AG10803 (cell line): ENCODE measurements at regions not wholly inside any gene's neighbourhood (a gene's known extent, or its start where the extent isn't known, plus 50 kb on each side); places are given as distances from the start of the nearest gene placed in this dataset.
A peak's percentile ranks its signal among the peaks of the same experiment; 100 is the strongest.

Experiments
- DNase-seq: peaks from one replicate; pipeline ENCODE4 v3.0.0; 2010; ENCODE audit warnings: low read depth
- H3K4me3 ChIP-seq: 2 replicates; pipeline ENCODE4 v1.5.1; 2011; ENCODE audit warnings: mild to moderate bottlenecking, low read length, control low read depth
- TF ChIP-seq, protein P1 (sequence below): conservative IDR thresholded peaks from 2 replicates; pipeline ENCODE4 v1.5.1; 2011; ENCODE audit warnings: mild to moderate bottlenecking, low read length, control low read depth, inconsistent platforms

DNA sequence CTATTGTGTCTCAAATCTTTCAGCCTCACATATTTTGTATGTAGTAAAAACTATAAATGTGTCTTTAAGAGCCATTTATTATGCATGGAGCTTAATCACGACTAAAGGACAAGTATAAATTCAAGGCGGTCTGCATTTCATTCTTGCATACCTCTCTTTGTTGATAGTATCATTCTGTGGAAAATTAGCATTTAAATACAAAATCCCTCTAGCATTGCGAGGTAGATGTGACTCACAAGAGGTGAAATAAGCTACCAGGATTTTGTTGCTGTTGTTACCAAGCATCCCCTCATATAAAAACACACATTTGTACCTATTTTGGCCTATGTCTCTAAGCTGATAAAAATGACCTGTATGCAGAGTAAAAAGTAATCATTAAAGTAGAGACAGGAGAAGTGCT is 537.4 kb upstream of the LUZP2 start:
- no peak for DNase-seq
- H3K4me3 ChIP-seq = no peak overlapping the region
- TF ChIP-seq, protein P1, sequence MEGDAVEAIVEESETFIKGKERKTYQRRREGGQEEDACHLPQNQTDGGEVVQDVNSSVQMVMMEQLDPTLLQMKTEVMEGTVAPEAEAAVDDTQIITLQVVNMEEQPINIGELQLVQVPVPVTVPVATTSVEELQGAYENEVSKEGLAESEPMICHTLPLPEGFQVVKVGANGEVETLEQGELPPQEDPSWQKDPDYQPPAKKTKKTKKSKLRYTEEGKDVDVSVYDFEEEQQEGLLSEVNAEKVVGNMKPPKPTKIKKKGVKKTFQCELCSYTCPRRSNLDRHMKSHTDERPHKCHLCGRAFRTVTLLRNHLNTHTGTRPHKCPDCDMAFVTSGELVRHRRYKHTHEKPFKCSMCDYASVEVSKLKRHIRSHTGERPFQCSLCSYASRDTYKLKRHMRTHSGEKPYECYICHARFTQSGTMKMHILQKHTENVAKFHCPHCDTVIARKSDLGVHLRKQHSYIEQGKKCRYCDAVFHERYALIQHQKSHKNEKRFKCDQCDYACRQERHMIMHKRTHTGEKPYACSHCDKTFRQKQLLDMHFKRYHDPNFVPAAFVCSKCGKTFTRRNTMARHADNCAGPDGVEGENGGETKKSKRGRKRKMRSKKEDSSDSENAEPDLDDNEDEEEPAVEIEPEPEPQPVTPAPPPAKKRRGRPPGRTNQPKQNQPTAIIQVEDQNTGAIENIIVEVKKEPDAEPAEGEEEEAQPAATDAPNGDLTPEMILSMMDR = no peak

DNA sequence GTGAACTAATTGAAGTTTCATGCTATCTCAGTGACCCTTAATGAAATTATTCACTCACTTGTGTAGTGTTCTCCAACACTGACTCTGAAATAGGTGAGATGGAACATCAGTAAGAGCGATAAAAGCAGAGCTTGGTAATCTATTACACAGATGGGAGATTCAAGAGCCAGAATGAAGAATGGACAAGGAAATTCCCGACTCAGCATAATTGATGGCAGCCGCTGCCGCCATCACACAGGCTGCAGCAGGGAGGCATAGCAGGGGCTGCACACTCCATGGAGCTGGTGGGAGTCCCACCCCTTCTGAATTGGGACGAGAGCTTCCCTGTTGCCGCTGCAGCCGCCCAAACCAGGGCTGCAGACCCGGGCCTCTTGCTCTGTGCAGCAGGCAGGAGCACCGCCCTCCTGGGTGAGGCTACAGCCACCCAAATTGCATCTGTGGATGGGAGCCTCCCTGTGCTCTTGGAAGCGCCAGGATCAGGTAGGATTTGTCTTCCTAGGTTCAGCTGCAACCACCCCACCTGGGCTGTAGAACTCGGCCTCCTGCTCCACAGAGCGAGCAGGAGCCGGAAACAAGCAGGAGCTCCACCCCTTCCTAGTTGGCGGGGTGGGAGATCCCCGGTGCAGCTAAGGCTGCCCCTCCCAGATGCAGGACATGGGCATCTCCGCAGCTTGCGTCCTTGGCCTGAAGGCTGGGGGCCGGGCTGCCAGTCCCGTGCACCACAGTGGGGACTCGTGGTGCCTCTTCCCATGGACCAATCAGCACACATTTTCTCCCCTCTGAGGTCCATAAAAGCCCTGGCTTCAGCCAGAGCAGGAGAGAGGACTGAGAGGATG is 535.1 kb upstream of the LUZP2 start:
- H3K4me3 ChIP-seq = no peak overlapping the region
- TF ChIP-seq, protein P1 = no peak
- no peak for DNase-seq

DNA sequence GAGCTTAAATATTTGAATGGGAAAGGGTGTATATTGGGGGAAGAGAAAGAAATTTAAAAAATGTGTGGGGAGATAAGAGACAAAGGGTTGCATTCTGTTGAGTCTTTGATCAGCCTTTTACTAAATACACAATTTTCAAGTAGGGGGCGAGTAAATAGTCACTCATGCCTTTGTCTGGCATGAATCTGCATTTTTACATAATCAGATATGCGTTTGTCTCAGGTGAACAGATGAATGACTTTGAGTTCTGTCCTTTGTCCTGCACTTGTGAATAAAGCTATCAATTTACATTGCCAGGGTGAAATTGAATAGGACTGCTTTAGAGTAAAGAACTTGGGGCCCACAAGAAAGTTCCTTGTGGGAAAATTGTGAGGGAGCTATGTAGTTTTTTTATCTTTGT is 523.6 kb upstream of the LUZP2 start:
- H3K4me3 ChIP-seq = no peak overlapping the region
- no peak for DNase-seq
- TF ChIP-seq, protein P1 = no peak

DNA sequence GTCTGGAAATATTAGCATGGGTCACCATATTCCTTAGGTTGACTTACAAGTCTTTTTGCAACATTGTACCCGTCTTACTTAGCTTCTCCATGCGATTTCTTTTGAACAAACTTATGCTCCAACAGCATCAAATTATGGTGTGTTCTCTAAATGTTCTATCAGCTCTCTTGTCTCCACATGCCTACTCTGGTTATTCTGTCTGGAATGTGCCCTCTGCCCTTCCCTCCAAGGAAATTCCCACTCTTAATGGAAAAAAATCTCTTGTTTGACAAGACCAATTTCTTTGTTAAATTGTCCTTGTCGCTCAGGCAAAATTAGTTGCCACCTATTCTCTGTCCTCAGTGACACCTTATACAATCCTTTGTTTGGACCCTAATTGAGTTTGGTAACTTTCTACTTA is 522.8 kb upstream of the LUZP2 start:
- no peak for DNase-seq
- H3K4me3 ChIP-seq = no peak overlapping the region
- TF ChIP-seq, protein P1 = no peak

DNA sequence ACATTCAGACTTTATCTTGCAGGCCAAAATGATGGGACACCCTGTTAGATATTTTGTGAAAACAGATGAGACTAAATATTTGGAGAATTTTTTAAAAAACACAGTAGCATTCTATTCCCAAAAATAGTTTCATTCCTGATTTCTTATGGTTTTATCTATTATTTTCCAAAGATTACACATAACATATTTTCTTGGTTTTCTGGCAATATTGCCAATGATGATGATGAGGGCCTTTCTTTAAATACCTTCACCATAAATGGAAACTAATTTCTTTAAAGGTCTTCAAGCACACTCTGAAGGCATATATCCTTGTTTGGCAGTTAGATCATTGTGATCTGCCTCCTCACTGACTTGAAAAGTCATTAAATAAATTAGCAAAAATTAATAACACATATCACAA is 522.3 kb upstream of the LUZP2 start:
- TF ChIP-seq, protein P1 = no peak

DNA sequence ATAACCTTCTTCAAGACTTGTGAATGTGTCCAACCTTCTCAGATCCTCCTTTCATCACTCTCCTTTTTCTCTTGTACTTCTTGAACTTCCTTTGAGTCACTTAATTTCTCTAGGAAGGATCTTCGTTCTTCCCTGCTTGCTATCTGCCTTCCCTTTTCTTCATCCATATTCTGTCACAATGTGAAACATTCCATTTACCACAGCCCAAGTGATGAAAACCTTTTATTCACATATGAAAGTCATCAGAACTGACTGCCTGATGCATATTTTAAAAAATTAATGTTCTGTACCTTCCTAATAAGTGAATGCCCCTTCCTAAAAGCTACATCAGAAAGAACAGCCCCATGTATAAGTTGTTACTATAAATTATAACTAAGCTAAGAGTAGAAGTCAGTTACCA is 520.4 kb upstream of the LUZP2 start:
- TF ChIP-seq, protein P1 = no peak
- no peak overlapping the region for H3K4me3 ChIP-seq
- DNase-seq = peak; percentile 59

More for the DNA sequence above, 522.3 kb upstream of the LUZP2 start:
- no peak overlapping the region for H3K4me3 ChIP-seq
- peak; percentile 49 for DNase-seq

DNA sequence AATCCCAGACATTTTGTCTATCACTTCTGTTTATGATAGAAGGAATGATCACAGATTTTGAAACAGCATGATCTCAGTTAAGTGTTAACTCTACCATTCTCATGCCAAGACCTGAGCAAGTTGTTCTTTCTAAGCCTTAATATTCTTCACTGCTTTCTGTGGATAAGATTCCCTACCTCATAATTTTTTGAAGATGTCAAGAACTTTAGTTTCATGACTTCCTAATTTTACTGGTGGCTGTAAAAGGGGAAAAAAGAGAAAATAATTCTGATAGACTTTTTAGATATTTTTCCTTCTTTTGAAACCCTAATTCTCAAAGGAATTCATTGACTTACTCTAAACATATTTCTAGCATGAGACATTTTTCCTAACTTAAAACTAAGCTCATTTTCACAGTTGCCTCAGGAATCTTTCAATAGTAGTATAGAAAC is 520.0 kb upstream of the LUZP2 start:
- DNase-seq = peak; percentile 63
- no peak overlapping the region for H3K4me3 ChIP-seq

More for the DNA sequence above, 520.0 kb upstream of the LUZP2 start:
- TF ChIP-seq, protein P1 = no peak
